ENCODE measurements at regions not wholly inside any gene's neighbourhood (a gene's known extent, or its start where the extent isn't known, plus 50 kb on each side); places are given as distances from the start of the nearest gene placed in this dataset.

- WGBS, 5 donors, result 75 to 89% (median 85%) methylated on average over 4 of the region's 4 CpGs
- DNase-seq, result no peak
- Histone ChIP-seq H3K27ac (no peak overlapping the region), H3K36me3 (no peaks in the 10 kb centered on the region), H3K4me1 (no peaks in the 10 kb centered on the region), H3K9me3 (no peaks in the 10 kb centered on the region), H3K4me3 (no peak overlapping the region), H3K27me3 (replicated peaks in 1 of 7) (no peaks in the 10 kb centered on the region)
- TF ChIP-seq POLR2AphosphoS5 (IDR thresholded peaks at IDR 0.05) (no peak), CTCF (IDR thresholded peaks at IDR 0.05 in 8 of 11, conservative IDR thresholded peaks at IDR 0.05 in 3 of 11) (no peak), POLR2A (IDR thresholded peaks at IDR 0.05) (no peak)
- intact Hi-C loops (cut with DNase I; ENCODE audit: low total_unique reads), result no loop called here
These were observed 239.3 kb downstream of the GAS1 start for GRCh38 chr9:86707932-86708510.

- no peak overlapping the region for H3K27ac ChIP-seq
- intact Hi-C loops (cut with DNase I; ENCODE audit: low total_unique reads), result no loop called here
- no peaks in the 10 kb centered on the region for H3K9me3 ChIP-seq
- DNase-seq, result no peak
- no peak for TF ChIP-seq POLR2A (IDR thresholded peaks at IDR 0.05)
- TF ChIP-seq POLR2AphosphoS5 (IDR thresholded peaks at IDR 0.05), result no peak
- TF ChIP-seq CTCF (IDR thresholded peaks at IDR 0.05 in 8 of 11, conservative IDR thresholded peaks at IDR 0.05 in 3 of 11), result no peak
- H3K36me3 ChIP-seq, result no peaks in the 10 kb centered on the region
- whole genome bisulfite sequencing, 5 donors, result 75 to 97% (median 93%) methylated on average over 1 of the region's 1 CpG
- no peaks in the 10 kb centered on the region for H3K27me3 ChIP-seq (replicated peaks in 1 of 7)
- H3K4me1 ChIP-seq, result no peaks in the 10 kb centered on the region
- H3K4me3 ChIP-seq, result no peak overlapping the region
These were observed 240.9 kb downstream of the GAS1 start for GRCh38 chr9:86706391-86706790.

GRCh38 chr9:86705490-86705889 is 241.8 kb downstream of the GAS1 start:
- DNase-seq, result no peak
- WGBS, 5 donors, result 69 to 89% (median 75%) methylated on average over 5 of the region's 5 CpGs
- Histone ChIP-seq H3K4me3 (no peak overlapping the region), H3K9me3 (no peaks in the 10 kb centered on the region), H3K4me1 (no peaks in the 10 kb centered on the region), H3K36me3 (no peaks in the 10 kb centered on the region), H3K27ac (no peak overlapping the region), H3K27me3 (replicated peaks in 1 of 7) (no peaks in the 10 kb centered on the region)
- TF ChIP-seq POLR2A (IDR thresholded peaks at IDR 0.05), result no peak
- no peak for TF ChIP-seq POLR2AphosphoS5 (IDR thresholded peaks at IDR 0.05)
- TF ChIP-seq CTCF (IDR thresholded peaks at IDR 0.05 in 8 of 11, conservative IDR thresholded peaks at IDR 0.05 in 3 of 11), result no peak
- intact Hi-C loops (cut with DNase I; ENCODE audit: low total_unique reads), result no loop called here

GRCh38 chr9:86703346-86703745 is 244.0 kb downstream of the GAS1 start:
- intact Hi-C loops (cut with DNase I; ENCODE audit: low total_unique reads), result no loop called here
- no peak for TF ChIP-seq POLR2AphosphoS5 (IDR thresholded peaks at IDR 0.05)
- no peak for TF ChIP-seq POLR2A (IDR thresholded peaks at IDR 0.05)
- no peak for TF ChIP-seq CTCF (IDR thresholded peaks at IDR 0.05 in 8 of 11, conservative IDR thresholded peaks at IDR 0.05 in 3 of 11)
- H3K27me3 ChIP-seq (replicated peaks in 1 of 7), result no peaks in the 10 kb centered on the region
- no peaks in the 10 kb centered on the region for H3K36me3 ChIP-seq
- no peaks in the 10 kb centered on the region for H3K4me1 ChIP-seq
- no peaks in the 10 kb centered on the region for H3K9me3 ChIP-seq
- 63 to 83% (median 75%) methylated on average over 6 of the region's 6 CpGs for WGBS, 5 donors
- H3K27ac ChIP-seq, result no peak overlapping the region
- no peak for DNase-seq
- no peak overlapping the region for H3K4me3 ChIP-seq

All from spleen (tissue), 11 donors.